ENCODE measurements at regions not wholly inside any gene's neighbourhood (a gene's known extent, or its start where the extent isn't known, plus 50 kb on each side); places are given as distances from the start of the nearest gene placed in this dataset.

DNA sequence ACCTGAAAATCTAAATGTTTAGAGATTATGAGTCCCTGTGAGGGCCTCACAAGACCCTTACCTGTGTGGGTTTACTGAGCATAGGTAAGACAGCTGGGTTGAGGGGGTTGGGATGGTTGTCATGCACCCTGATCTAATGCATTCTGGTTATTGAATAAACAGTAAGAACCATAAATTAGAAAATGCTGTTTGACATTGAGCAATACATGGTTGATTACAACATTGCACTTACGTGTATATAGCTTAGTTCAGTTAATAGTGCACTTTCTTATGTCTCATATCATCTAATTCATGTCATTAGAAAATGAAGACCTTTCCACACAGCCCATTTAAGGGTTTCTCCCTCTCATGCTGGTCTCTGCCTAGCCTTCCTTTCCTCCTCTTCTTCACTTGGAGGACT, 253.5 kb upstream of the ATP5MC3 start:
- no peak overlapping the region for H3K4me3 ChIP-seq (ENCODE audit: low read depth, low read length)
- TF ChIP-seq, protein P1, sequence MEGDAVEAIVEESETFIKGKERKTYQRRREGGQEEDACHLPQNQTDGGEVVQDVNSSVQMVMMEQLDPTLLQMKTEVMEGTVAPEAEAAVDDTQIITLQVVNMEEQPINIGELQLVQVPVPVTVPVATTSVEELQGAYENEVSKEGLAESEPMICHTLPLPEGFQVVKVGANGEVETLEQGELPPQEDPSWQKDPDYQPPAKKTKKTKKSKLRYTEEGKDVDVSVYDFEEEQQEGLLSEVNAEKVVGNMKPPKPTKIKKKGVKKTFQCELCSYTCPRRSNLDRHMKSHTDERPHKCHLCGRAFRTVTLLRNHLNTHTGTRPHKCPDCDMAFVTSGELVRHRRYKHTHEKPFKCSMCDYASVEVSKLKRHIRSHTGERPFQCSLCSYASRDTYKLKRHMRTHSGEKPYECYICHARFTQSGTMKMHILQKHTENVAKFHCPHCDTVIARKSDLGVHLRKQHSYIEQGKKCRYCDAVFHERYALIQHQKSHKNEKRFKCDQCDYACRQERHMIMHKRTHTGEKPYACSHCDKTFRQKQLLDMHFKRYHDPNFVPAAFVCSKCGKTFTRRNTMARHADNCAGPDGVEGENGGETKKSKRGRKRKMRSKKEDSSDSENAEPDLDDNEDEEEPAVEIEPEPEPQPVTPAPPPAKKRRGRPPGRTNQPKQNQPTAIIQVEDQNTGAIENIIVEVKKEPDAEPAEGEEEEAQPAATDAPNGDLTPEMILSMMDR (conservative IDR thresholded peaks at IDR 0.05; ENCODE audit: low read depth, low read length): no peak
- no peak for DNase-seq (ENCODE audit: low read depth)

DNA sequence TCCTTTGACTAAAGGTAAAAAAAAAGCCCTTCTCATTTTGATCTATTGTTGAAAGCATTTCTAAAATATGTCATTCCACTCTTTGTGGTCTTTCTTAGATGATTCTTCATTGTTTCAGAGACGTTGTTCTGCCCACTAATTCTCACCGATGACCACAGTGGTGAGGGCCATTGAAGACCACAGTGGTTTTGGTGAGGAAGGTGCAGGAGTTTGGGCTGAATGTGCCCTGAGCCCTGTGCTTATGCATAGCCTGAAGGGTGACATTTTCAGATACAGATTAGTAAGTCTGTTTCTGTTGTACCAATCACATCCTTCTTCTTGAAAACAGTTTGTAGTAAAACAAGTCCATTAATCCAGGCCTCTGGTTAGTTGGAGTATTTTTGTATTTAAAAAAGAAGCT, 251.3 kb upstream of the ATP5MC3 start:
- no peak overlapping the region for H3K4me3 ChIP-seq (ENCODE audit: low read depth, low read length)
- DNase-seq (ENCODE audit: low read depth): no peak
- TF ChIP-seq, protein P1 (conservative IDR thresholded peaks at IDR 0.05; ENCODE audit: low read depth, low read length): no peak

- no peak overlapping the region for H3K4me3 ChIP-seq (ENCODE audit: low read depth, low read length)
- DNase-seq (ENCODE audit: low read depth): no peak
- TF ChIP-seq, protein P1 (conservative IDR thresholded peaks at IDR 0.05; ENCODE audit: low read depth, low read length): no peak
Measured at GRCh38 chr2:175432021-175432420, 250.5 kb upstream of the ATP5MC3 start.

GRCh38 chr2:175431101-175431946, 249.8 kb upstream of the ATP5MC3 start:
- H3K4me3 ChIP-seq (ENCODE audit: low read depth, low read length): no peak overlapping the region
- DNase-seq (ENCODE audit: low read depth): no peak
- TF ChIP-seq, protein P1 (conservative IDR thresholded peaks at IDR 0.05; ENCODE audit: low read depth, low read length): no peak

DNA sequence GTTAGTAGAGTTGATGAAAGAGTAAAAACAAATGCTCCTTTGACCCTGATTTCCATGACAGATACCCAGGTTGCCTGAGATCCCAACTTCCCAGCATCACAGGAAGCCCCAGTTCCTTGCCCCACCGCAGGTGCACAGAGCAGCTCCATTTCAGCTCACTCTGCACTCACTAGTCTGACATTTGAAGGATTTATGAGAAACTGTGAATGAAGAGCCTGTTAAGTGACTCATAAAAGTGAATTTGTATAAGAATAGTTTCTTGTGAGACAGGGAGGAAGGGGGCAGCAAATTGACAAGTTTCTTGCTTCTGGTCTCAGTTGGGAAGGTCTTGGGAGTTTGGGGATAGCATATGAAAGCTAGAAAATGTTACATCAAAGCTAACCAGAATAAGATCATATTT, 248.7 kb upstream of the ATP5MC3 start:
- TF ChIP-seq, protein P1 (conservative IDR thresholded peaks at IDR 0.05; ENCODE audit: low read depth, low read length): no peak
- no peak overlapping the region for H3K4me3 ChIP-seq (ENCODE audit: low read depth, low read length)
- no peak for DNase-seq (ENCODE audit: low read depth)

GRCh38 chr2:175418224-175418835, 236.8 kb upstream of the ATP5MC3 start:
- TF ChIP-seq, protein P1 (conservative IDR thresholded peaks at IDR 0.05; ENCODE audit: low read depth, low read length): no peak
- no peak for DNase-seq (ENCODE audit: low read depth)
- no peak overlapping the region for H3K4me3 ChIP-seq (ENCODE audit: low read depth, low read length)
